ENCODE measurements at regions not wholly inside any gene's neighbourhood (a gene's known extent, or its start where the extent isn't known, plus 50 kb on each side); places are given as distances from the start of the nearest gene placed in this dataset.

GRCh38 chr1:177334903-177335302, 164.1 kb downstream of the BRINP2 start:
- Histone ChIP-seq H3K36me3 (ENCODE audit: control insufficient read depth in 3 of 3, insufficient read depth in 2 of 3, low read depth in 1 of 3, low read length in 3 of 3) (no peaks in the 10 kb centered on the region), H3K4me1 (ENCODE audit: control insufficient read depth in 3 of 3, insufficient read depth in 2 of 3, low read depth in 1 of 3, low read length in 2 of 3) (no peaks in the 10 kb centered on the region), H3K4me3 (ENCODE audit: low read depth in 1 of 3, low read length in 3 of 3) (no peak overlapping the region), H3K27ac (ENCODE audit: low read depth in 1 of 3, low read length in 2 of 3) (no peak overlapping the region), H3K9me3 (ENCODE audit: control insufficient read depth in 2 of 2, insufficient read depth in 1 of 2, low read depth in 1 of 2, low read length in 1 of 2) (no peaks in the 10 kb centered on the region), H3K27me3 (ENCODE audit: control insufficient read depth in 3 of 3, insufficient read depth in 3 of 3, low read length in 3 of 3) (no peaks in the 10 kb centered on the region)
- DNase-seq (peak in 1 of 2 donors; percentile 59), FAIRE-seq (no peak)

- DNase-seq (peak in 1 of 2 donors; percentile 21), FAIRE-seq (no peak)
- no peaks in the 10 kb centered on the region for H3K36me3 ChIP-seq (ENCODE audit: control insufficient read depth in 3 of 3, insufficient read depth in 2 of 3, low read depth in 1 of 3, low read length in 3 of 3)
- no peak overlapping the region for H3K4me3 ChIP-seq (ENCODE audit: low read depth in 1 of 3, low read length in 3 of 3)
- H3K4me1 ChIP-seq (ENCODE audit: control insufficient read depth in 3 of 3, insufficient read depth in 2 of 3, low read depth in 1 of 3, low read length in 2 of 3): no peaks in the 10 kb centered on the region
- 72 to 79% (median 78%) methylated on average over 4 of the region's 4 CpGs for WGBS, 3 donors
- H3K27me3 ChIP-seq (ENCODE audit: control insufficient read depth in 3 of 3, insufficient read depth in 3 of 3, low read length in 3 of 3): no peaks in the 10 kb centered on the region
- no peaks in the 10 kb centered on the region for H3K9me3 ChIP-seq (ENCODE audit: control insufficient read depth in 2 of 2, insufficient read depth in 1 of 2, low read depth in 1 of 2, low read length in 1 of 2)
- H3K27ac ChIP-seq (ENCODE audit: low read depth in 1 of 3, low read length in 2 of 3): no peak overlapping the region
Observed at GRCh38 chr1:177333936-177334595, 163.3 kb downstream of the BRINP2 start.

Data from small intestine (tissue), 7 donors.